SJSA1 (cell line): ENCODE measurements at regions not wholly inside any gene's neighbourhood (a gene's known extent, or its start where the extent isn't known, plus 50 kb on each side); places are given as distances from the start of the nearest gene placed in this dataset.
"Not testable (repeated sequence)": the region's sequence is repeated elsewhere in the genome, so short reads cannot be mapped to it uniquely, and the experiment has no call there.

ENCODE experiments used
- DNase-seq, 2 experiments: peaks; one replicate each; pipeline ENCODE4 v3.0.0-alpha.2; 2015 to 2020; ENCODE audit warnings: low spot score in 2 of 2, low read depth in 1 of 2
- H3K27ac ChIP-seq: fragments of 250-450 bp; sonication (Bioruptor Pico); 2 replicates; pipeline ENCODE4 v1.5.1; 2020; ENCODE audit warnings: mild to moderate bottlenecking, moderate library complexity
- H3K27me3 ChIP-seq: fragments of 250-450 bp; sonication (Bioruptor Pico); replicated peaks from 2 replicates; pipeline ENCODE4 v1.5.1; 2020; ENCODE audit warnings: mild to moderate bottlenecking, moderate library complexity
- H3K36me3 ChIP-seq: fragments of 250-450 bp; sonication (Bioruptor Pico); 2 replicates; pipeline ENCODE4 v1.5.1; 2020; ENCODE audit warnings: mild to moderate bottlenecking
- H3K4me1 ChIP-seq: fragments of 250-450 bp; sonication (Bioruptor Pico); replicated peaks from 2 replicates; pipeline ENCODE4 v1.6.1; 2021; ENCODE audit warnings: mild to moderate bottlenecking
- H3K4me3 ChIP-seq: fragments of 250-450 bp; sonication (Bioruptor Pico); 2 replicates; pipeline ENCODE4 v1.5.1; 2020; ENCODE audit warnings: mild to moderate bottlenecking
- H3K9me3 ChIP-seq: fragments of 250-450 bp; sonication (Bioruptor Pico); replicated peaks from 2 replicates; pipeline ENCODE4 v1.5.1; 2020; ENCODE audit warnings: mild to moderate bottlenecking

- Histone ChIP-seq H3K36me3 (no peaks in the 10 kb centered on the region), H3K4me3 (no peak overlapping the region), H3K9me3 (no peaks in the 10 kb centered on the region; the same call in 1 of the 2 replicates), H3K27ac (no peak overlapping the region), H3K27me3 (no peaks in the 10 kb centered on the region), H3K4me1 (no peaks in the 10 kb centered on the region)
- no peak for DNase-seq
Measured at GRCh38 chr2:125658583-125658982, 997.4 kb upstream of the GYPC start.

DNA sequence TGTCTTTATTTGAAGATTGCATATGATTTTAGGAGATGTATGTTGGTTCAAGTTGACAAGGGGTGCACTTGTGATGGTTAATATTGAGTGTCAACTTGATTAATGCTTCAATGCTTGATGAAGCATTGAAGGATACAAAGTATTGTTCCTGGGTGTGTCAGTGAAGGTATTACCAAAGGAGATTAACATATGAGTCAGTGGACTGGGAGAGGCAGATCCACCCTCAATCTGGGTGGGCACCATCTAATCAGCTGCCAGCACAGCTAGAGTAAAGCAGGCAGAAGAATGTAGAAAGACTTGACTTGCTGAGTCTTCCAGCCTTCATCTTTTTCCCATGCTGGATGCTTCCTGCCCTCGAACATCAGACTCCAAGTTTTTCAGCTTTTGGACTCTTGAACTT is 995.6 kb upstream of the GYPC start:
- not testable (repeated sequence) for DNase-seq, H3K27me3 ChIP-seq, H3K4me1 ChIP-seq, H3K36me3 ChIP-seq, H3K9me3 ChIP-seq, H3K4me3 ChIP-seq, H3K27ac ChIP-seq

GRCh38 chr2:125667630-125668029 is 988.3 kb upstream of the GYPC start:
- Histone ChIP-seq H3K4me1 (no peaks in the 10 kb centered on the region), H3K36me3 (no peaks in the 10 kb centered on the region), H3K27me3 (no peaks in the 10 kb centered on the region), H3K27ac (no peak overlapping the region), H3K9me3 (peaks cover 7% of the 10 kb centered on the region; the same call in 1 of the 2 replicates), H3K4me3 (no peak overlapping the region)
- DNase-seq = no peak

GRCh38 chr2:125679903-125680302 is 976.1 kb upstream of the GYPC start:
- DNase-seq = no peak
- Histone ChIP-seq H3K27me3 (no peaks in the 10 kb centered on the region), H3K9me3 (0 out of 2 replicates have a peak, but pooled peaks cover 2% of the 10 kb centered on the region)

DNA sequence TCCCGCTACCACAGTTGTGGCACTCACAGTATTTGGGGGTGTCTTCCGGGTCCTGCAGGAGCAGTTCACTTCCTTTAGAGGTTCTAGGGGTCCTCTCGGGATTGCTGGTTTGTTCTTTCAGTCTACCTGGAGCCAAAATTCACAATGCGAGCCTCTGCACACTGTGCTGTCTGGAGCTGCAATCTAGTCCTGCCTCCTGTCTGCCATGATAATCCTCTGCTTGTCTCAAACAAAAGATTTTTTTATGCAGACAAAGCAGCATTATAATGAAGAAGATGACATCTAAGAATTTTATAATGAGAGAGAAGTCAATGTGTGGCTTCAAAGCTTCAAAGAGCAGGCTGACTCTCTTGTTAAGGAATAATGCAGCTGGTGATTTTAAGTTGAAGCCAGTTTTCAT is 975.1 kb upstream of the GYPC start:
- Histone ChIP-seq H3K4me1 (no peaks in the 10 kb centered on the region), H3K27me3 (no peaks in the 10 kb centered on the region), H3K36me3 (no peaks in the 10 kb centered on the region), H3K27ac (no peak overlapping the region), H3K9me3 (0 out of 2 replicates have a peak, but pooled peaks cover 2% of the 10 kb centered on the region), H3K4me3 (no peak overlapping the region)
- no peak for DNase-seq

More at GRCh38 chr2:125679903-125680302, 976.1 kb upstream of the GYPC start:
- Histone ChIP-seq H3K36me3 (no peaks in the 10 kb centered on the region), H3K4me3 (no peak overlapping the region), H3K4me1 (no peaks in the 10 kb centered on the region), H3K27ac (no peak overlapping the region)

GRCh38 chr2:125681576-125681975 is 974.4 kb upstream of the GYPC start:
- no peaks in the 10 kb centered on the region for H3K36me3 ChIP-seq
- 0 out of 2 replicates have a peak, but pooled peaks cover 2% of the 10 kb centered on the region for H3K9me3 ChIP-seq
- H3K4me1 ChIP-seq = no peaks in the 10 kb centered on the region
- no peak overlapping the region for H3K27ac ChIP-seq
- DNase-seq = no peak
- H3K27me3 ChIP-seq = no peaks in the 10 kb centered on the region
- no peak overlapping the region for H3K4me3 ChIP-seq

GRCh38 chr2:125681976-125682805 is 973.8 kb upstream of the GYPC start:
- Histone ChIP-seq H3K27me3 (no peaks in the 10 kb centered on the region), H3K36me3 (no peaks in the 10 kb centered on the region), H3K9me3 (0 out of 2 replicates have a peak, but pooled peaks cover 2% of the 10 kb centered on the region), H3K4me3 (no peak overlapping the region), H3K4me1 (no peaks in the 10 kb centered on the region), H3K27ac (no peak overlapping the region)
- DNase-seq = no peak

GRCh38 chr2:125684256-125684655 is 971.7 kb upstream of the GYPC start:
- Histone ChIP-seq H3K27ac (no peak overlapping the region), H3K36me3 (no peaks in the 10 kb centered on the region), H3K4me1 (no peaks in the 10 kb centered on the region), H3K9me3 (0 out of 2 replicates have a peak, but pooled peaks cover 2% of the 10 kb centered on the region), H3K4me3 (no peak overlapping the region), H3K27me3 (no peaks in the 10 kb centered on the region)
- no peak for DNase-seq

DNA sequence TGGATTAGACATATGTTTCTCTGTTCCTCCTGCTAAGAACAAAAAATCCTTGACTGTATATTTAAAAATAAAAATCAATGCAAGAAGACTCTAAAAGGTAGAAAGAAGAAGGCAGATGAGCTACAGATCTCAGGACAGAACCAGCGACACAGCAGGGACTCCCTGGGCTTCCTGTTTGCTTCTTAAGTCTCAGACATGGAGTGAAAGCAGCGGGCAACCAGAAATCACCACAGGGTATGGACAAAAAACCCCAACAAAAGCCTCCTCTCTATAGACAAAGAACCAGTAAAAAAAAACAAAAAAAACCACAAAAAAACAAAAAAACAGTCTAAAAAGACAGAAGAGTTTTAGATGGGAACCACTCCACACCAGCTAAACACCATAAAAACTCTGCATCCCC is 971.0 kb upstream of the GYPC start:
- Histone ChIP-seq H3K36me3 (no peaks in the 10 kb centered on the region), H3K27me3 (no peaks in the 10 kb centered on the region), H3K27ac (no peak overlapping the region), H3K4me3 (no peak overlapping the region), H3K4me1 (no peaks in the 10 kb centered on the region), H3K9me3 (0 out of 2 replicates have a peak, but pooled peaks cover 2% of the 10 kb centered on the region)
- no peak for DNase-seq

GRCh38 chr2:125696560-125696959 is 959.4 kb upstream of the GYPC start:
- H3K4me3 ChIP-seq = no peak overlapping the region
- H3K27me3 ChIP-seq = no peaks in the 10 kb centered on the region
- H3K9me3 ChIP-seq = no peaks in the 10 kb centered on the region
- H3K4me1 ChIP-seq = no peaks in the 10 kb centered on the region
- no peak overlapping the region for H3K27ac ChIP-seq
- DNase-seq = no peak
- no peaks in the 10 kb centered on the region for H3K36me3 ChIP-seq

GRCh38 chr2:125698280-125698679 is 957.7 kb upstream of the GYPC start:
- DNase-seq = no peak
- H3K9me3 ChIP-seq = no peaks in the 10 kb centered on the region
- H3K4me1 ChIP-seq = no peaks in the 10 kb centered on the region
- no peaks in the 10 kb centered on the region for H3K27me3 ChIP-seq
- no peak overlapping the region for H3K4me3 ChIP-seq
- H3K36me3 ChIP-seq = no peaks in the 10 kb centered on the region
- H3K27ac ChIP-seq = no peak overlapping the region

- H3K4me1 ChIP-seq = no peaks in the 10 kb centered on the region
- no peaks in the 10 kb centered on the region for H3K36me3 ChIP-seq
- H3K27ac ChIP-seq = no peak overlapping the region
- DNase-seq = no peak
- no peaks in the 10 kb centered on the region for H3K27me3 ChIP-seq
- no peak overlapping the region for H3K4me3 ChIP-seq
- no peaks in the 10 kb centered on the region; the same call in 1 of the 2 replicates for H3K9me3 ChIP-seq
Measured at GRCh38 chr2:125701070-125701469, 954.9 kb upstream of the GYPC start.

- no peaks in the 10 kb centered on the region for H3K27me3 ChIP-seq
- H3K27ac ChIP-seq = no peak overlapping the region
- H3K4me3 ChIP-seq = no peak overlapping the region
- DNase-seq = no peak
- peaks cover 4% of the 10 kb centered on the region; the same call in 1 of the 2 replicates for H3K9me3 ChIP-seq
- no peaks in the 10 kb centered on the region for H3K4me1 ChIP-seq
- no peaks in the 10 kb centered on the region for H3K36me3 ChIP-seq
Measured at GRCh38 chr2:125707611-125708010, 948.3 kb upstream of the GYPC start.

- H3K27me3 ChIP-seq = no peaks in the 10 kb centered on the region
- H3K4me3 ChIP-seq = no peak overlapping the region
- H3K27ac ChIP-seq = no peak overlapping the region
- no peak for DNase-seq
- peaks cover 4% of the 10 kb centered on the region; the same call in 1 of the 2 replicates for H3K9me3 ChIP-seq
- H3K4me1 ChIP-seq = no peaks in the 10 kb centered on the region
- no peaks in the 10 kb centered on the region for H3K36me3 ChIP-seq
Measured at GRCh38 chr2:125710561-125710960, 945.4 kb upstream of the GYPC start.
